ENCODE measurements at regions not wholly inside any gene's neighbourhood (a gene's known extent, or its start where the extent isn't known, plus 50 kb on each side); places are given as distances from the start of the nearest gene placed in this dataset.

GRCh38 chr7:54811846-54812254, 52.8 kb upstream of the SEC61G start:
- TF ChIP-seq POLR2AphosphoS5 (IDR thresholded peaks at IDR 0.05): no peak
- TF ChIP-seq CTCF (IDR thresholded peaks at IDR 0.05; ENCODE audit: poor library complexity, severe bottlenecking): no peak
- no peak for TF ChIP-seq EZH2 (IDR thresholded peaks at IDR 0.05; ENCODE audit: borderline replicate concordance, insufficient read depth, low read length, poor library complexity, severe bottlenecking)
- no peak for TF ChIP-seq EP300 (conservative IDR thresholded peaks at IDR 0.05; ENCODE audit: poor library complexity, severe bottlenecking)
